PFSK-1 (cell line): ENCODE measurements at regions not wholly inside any gene's neighbourhood (a gene's known extent, or its start where the extent isn't known, plus 50 kb on each side); places are given as distances from the start of the nearest gene placed in this dataset.

Source experiments
- FOXP2 ChIP-seq: optimal IDR thresholded peaks from 2 replicates; pipeline ENCODE3; 2011; ENCODE audit warnings: borderline replicate concordance, control low read depth, inconsistent platforms; ENCODE audit not compliant: insufficient read depth; ENCODE audit errors: extremely low read length, extremely low read depth
- POLR2AphosphoS5 ChIP-seq: IDR thresholded peaks from 2 replicates; pipeline ENCODE4 v1.6.1; 2012; ENCODE audit warnings: low read depth, mild to moderate bottlenecking, control low read depth, low read length, moderate library complexity
- REST ChIP-seq, 2 experiments: IDR thresholded peaks; 2 replicates each; pipeline versions ENCODE4 v1.6.1 to v1.8.0; 2011 to 2012; ENCODE audit warnings: low read depth in 2 of 2, low read length in 2 of 2, control low read depth in 1 of 2, inconsistent platforms in 1 of 2, mild to moderate bottlenecking in 1 of 2, moderate library complexity in 1 of 2; ENCODE audit not compliant: insufficient read depth in 1 of 2
- SIN3A ChIP-seq: IDR thresholded peaks from 2 replicates; pipeline ENCODE4 v1.6.1; 2012; ENCODE audit warnings: mild to moderate bottlenecking, low read length, moderate library complexity, borderline replicate concordance; ENCODE audit not compliant: insufficient read depth
- TAF1 ChIP-seq: IDR thresholded peaks from 2 replicates; pipeline ENCODE4 v1.6.1; 2012; ENCODE audit warnings: low read length, control low read depth, borderline replicate concordance; ENCODE audit not compliant: insufficient read depth

DNA sequence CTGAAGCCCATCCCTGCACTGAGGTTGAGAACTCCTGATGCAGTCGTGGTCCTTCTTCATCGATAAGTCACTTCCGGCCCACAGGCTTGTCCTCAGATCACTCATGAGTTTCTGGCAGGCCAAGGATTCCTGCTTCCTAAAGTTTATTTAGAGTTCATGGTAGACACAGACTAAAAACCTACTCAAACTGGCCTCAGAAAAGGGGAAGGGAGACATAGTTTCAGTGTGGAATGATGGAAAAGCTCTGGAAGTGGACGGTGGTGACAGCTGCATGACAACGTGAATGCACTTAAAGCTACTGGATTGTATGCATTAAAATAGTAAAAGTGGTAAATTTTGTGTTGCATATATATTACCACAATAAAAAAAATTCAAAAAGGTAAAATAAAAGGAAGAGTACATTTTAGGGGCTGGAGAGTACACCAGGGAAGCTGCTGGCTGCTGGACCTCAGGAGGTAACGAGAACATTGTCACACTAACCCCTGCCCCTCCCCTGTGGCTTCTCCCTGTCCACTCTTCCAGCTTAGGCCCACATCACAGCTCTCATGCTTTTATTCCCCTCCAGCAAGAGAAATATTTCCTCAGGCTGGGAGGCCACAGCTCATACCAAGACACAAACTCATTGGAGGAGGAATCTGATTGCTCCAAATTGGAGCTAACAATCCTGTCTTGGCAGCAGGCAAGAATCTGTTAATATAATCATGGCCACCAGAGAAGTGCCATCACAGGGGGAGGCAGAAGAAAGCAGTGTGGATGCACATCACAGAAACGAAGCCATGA lies 741.0 kb downstream of the UQCRFS1 start:
- TF ChIP-seq POLR2AphosphoS5 (no peak), TAF1 (no peak), REST (IDR thresholded peaks at IDR 0.05; ENCODE audit: insufficient read depth in 1 of 2, low read depth in 2 of 2, low read length in 2 of 2) (no peak), SIN3A (no peak), FOXP2 (no peak)
